ENCODE measurements at regions not wholly inside any gene's neighbourhood (a gene's known extent, or its start where the extent isn't known, plus 50 kb on each side); places are given as distances from the start of the nearest gene placed in this dataset.
A peak's percentile ranks its signal among the peaks of the same experiment; 100 is the strongest.

GRCh38 chr2:193963472-193964119 lies 1693.4 kb upstream of the SLC39A10 start:
- Histone ChIP-seq H3K79me2 (ENCODE audit: control insufficient read depth, insufficient read depth, low read length) (no peaks in the 10 kb centered on the region), H2AFZ (ENCODE audit: insufficient read depth, low read depth, low read length, poor library complexity, severe bottlenecking) (peak overlapping the region; percentile 16), H3K9ac (ENCODE audit: low read length) (no peak overlapping the region), H3K36me3 (replicated peaks in 1 of 2; ENCODE audit: control extremely low read depth in 1 of 2, control insufficient read depth in 1 of 2, extremely low read depth in 1 of 2, insufficient read depth in 2 of 2, low read length in 1 of 2) (no peaks in the 10 kb centered on the region), H3K27ac (ENCODE audit: low read length in 2 of 2) (no peak overlapping the region), H3K4me2 (replicated peaks; ENCODE audit: low read depth, low read length, poor library complexity, severe bottlenecking) (no peak overlapping the region), H4K20me1 (ENCODE audit: control insufficient read depth, insufficient read depth, low read length, poor library complexity, severe bottlenecking) (no peaks in the 10 kb centered on the region), H3K27me3 (replicated peaks in 1 of 4; ENCODE audit: control extremely low read depth in 1 of 4, control insufficient read depth in 3 of 4, insufficient read depth in 4 of 4, low read length in 3 of 4) (no peaks in the 10 kb centered on the region), H3K4me1 (ENCODE audit: control insufficient read depth in 2 of 2, insufficient read depth in 2 of 2, low read length in 2 of 2) (no peaks in the 10 kb centered on the region), H3K9me3 (ENCODE audit: control extremely low read depth in 1 of 3, control insufficient read depth in 2 of 3, insufficient read depth in 1 of 3, low read length in 2 of 3) (no peaks in the 10 kb centered on the region), H3K4me3 (ENCODE audit: control extremely low read depth in 1 of 5, extremely low read depth in 1 of 5, insufficient read depth in 1 of 5, low read depth in 2 of 5, low read length in 4 of 5) (no peak overlapping the region)
- DNase-seq (no peak), ATAC-seq (ENCODE audit: low read depth) (no peak)
- Mint-ChIP-seq H3K4me1 (no peaks in the 10 kb centered on the region), H3K27ac (no peak overlapping the region), H3K27me3 (no peaks in the 10 kb centered on the region), H3K9me3 (ENCODE audit: insufficient read depth) (no peaks in the 10 kb centered on the region), H3K4me3 (no peak overlapping the region)
- intact Hi-C loops (cut with micrococcal nuclease), result no loop called here
- ChIA-PET CTCF (no interaction called here), POLR2A (no interaction called here)
- TF ChIP-seq EZH2 (IDR thresholded peaks at IDR 0.05; ENCODE audit: borderline replicate concordance, insufficient read depth, low read depth, low read length, poor library complexity, severe bottlenecking) (no peak), CTCF (IDR thresholded peaks at IDR 0.05) (no peak)
- WGBS (ENCODE audit: insufficient coverage), result 63% methylated on average over 1 of the region's 4 CpGs

- ChIA-PET CTCF (no interaction called here), POLR2A (no interaction called here)
- Histone ChIP-seq H3K79me2 (ENCODE audit: control insufficient read depth, insufficient read depth, low read length) (no peaks in the 10 kb centered on the region), H3K9ac (ENCODE audit: low read length) (no peak overlapping the region), H3K4me1 (ENCODE audit: control insufficient read depth in 2 of 2, insufficient read depth in 2 of 2, low read length in 2 of 2) (no peaks in the 10 kb centered on the region), H3K27me3 (replicated peaks in 1 of 4; ENCODE audit: control extremely low read depth in 1 of 4, control insufficient read depth in 3 of 4, insufficient read depth in 4 of 4, low read length in 3 of 4) (no peaks in the 10 kb centered on the region), H2AFZ (ENCODE audit: insufficient read depth, low read depth, low read length, poor library complexity, severe bottlenecking) (no peak overlapping the region), H3K4me3 (ENCODE audit: control extremely low read depth in 1 of 5, extremely low read depth in 1 of 5, insufficient read depth in 1 of 5, low read depth in 2 of 5, low read length in 4 of 5) (no peak overlapping the region), H3K27ac (ENCODE audit: low read length in 2 of 2) (no peak overlapping the region), H3K4me2 (replicated peaks; ENCODE audit: low read depth, low read length, poor library complexity, severe bottlenecking) (no peak overlapping the region), H4K20me1 (ENCODE audit: control insufficient read depth, insufficient read depth, low read length, poor library complexity, severe bottlenecking) (no peaks in the 10 kb centered on the region), H3K9me3 (ENCODE audit: control extremely low read depth in 1 of 3, control insufficient read depth in 2 of 3, insufficient read depth in 1 of 3, low read length in 2 of 3) (no peaks in the 10 kb centered on the region), H3K36me3 (replicated peaks in 1 of 2; ENCODE audit: control extremely low read depth in 1 of 2, control insufficient read depth in 1 of 2, extremely low read depth in 1 of 2, insufficient read depth in 2 of 2, low read length in 1 of 2) (no peaks in the 10 kb centered on the region)
- H3K27ac Mint-ChIP-seq, result no peak overlapping the region
- no peak overlapping the region for H3K4me3 Mint-ChIP-seq
- no peaks in the 10 kb centered on the region for H3K9me3 Mint-ChIP-seq (ENCODE audit: insufficient read depth)
- no peaks in the 10 kb centered on the region for H3K4me1 Mint-ChIP-seq
- H3K27me3 Mint-ChIP-seq, result no peaks in the 10 kb centered on the region
- TF ChIP-seq EZH2 (IDR thresholded peaks at IDR 0.05; ENCODE audit: borderline replicate concordance, insufficient read depth, low read depth, low read length, poor library complexity, severe bottlenecking), result no peak
- TF ChIP-seq CTCF (IDR thresholded peaks at IDR 0.05), result no peak
- intact Hi-C loops (cut with micrococcal nuclease), result no loop called here
- no peak for ATAC-seq (ENCODE audit: low read depth)
- no CpG with 5 or more reads among the region's 1 CpG for WGBS (ENCODE audit: insufficient coverage)
- no peak for DNase-seq
These were observed 1710.2 kb upstream of the SLC39A10 start for GRCh38 chr2:193946806-193947205.

All from B cell (primary cell).